Astrocyte of the cerebellum (primary cell): ENCODE measurements at regions not wholly inside any gene's neighbourhood (a gene's known extent, or its start where the extent isn't known, plus 50 kb on each side); places are given as distances from the start of the nearest gene placed in this dataset.
"Not testable (repeated sequence)": the region's sequence is repeated elsewhere in the genome, so short reads cannot be mapped to it uniquely, and the experiment has no call there.

Experiments
- DNase-seq: peaks from one replicate; pipeline ENCODE4 v3.0.0-alpha.2; 2011; ENCODE audit warnings: low read depth
- H3K4me3 ChIP-seq: 2 replicates; pipeline ENCODE4 v1.5.1; 2011; ENCODE audit warnings: mild to moderate bottlenecking, low read depth, low read length, moderate library complexity
- CTCF ChIP-seq: IDR thresholded peaks from 2 replicates; pipeline ENCODE4 v1.5.1; 2012; ENCODE audit warnings: low read length, low read depth, moderate library complexity, mild to moderate bottlenecking; ENCODE audit errors: missing control alignments
- in situ Hi-C: cut with HindIII; loops from 2 replicates; pipeline ENCODE4 v1.10.0; 2017; ENCODE audit warnings: low sequenced_read_pairs

GRCh38 chr4:31199644-31200043 is 479.5 kb downstream of the PCDH7 start:
- no peak overlapping the region for H3K4me3 ChIP-seq
- in situ Hi-C loops: no loop called here
- no peak for TF ChIP-seq CTCF
- DNase-seq: no peak

- in situ Hi-C loops, H3K4me3 ChIP-seq, DNase-seq: not testable (repeated sequence)
Observed at GRCh38 chr4:31202054-31202453, 481.9 kb downstream of the PCDH7 start.

- H3K4me3 ChIP-seq: no peak overlapping the region
- in situ Hi-C loops: no loop called here
- no peak for TF ChIP-seq CTCF
- no peak for DNase-seq
Observed at GRCh38 chr4:31204874-31205273, 484.7 kb downstream of the PCDH7 start.

- no peak for DNase-seq
- in situ Hi-C loops: no loop called here
- no peak for TF ChIP-seq CTCF
- H3K4me3 ChIP-seq: no peak overlapping the region
Observed at GRCh38 chr4:31220921-31221320, 500.8 kb downstream of the PCDH7 start.

- no peak for TF ChIP-seq CTCF
- DNase-seq: no peak
- in situ Hi-C loops: no loop called here
- no peak overlapping the region for H3K4me3 ChIP-seq
Observed at GRCh38 chr4:31228068-31228467, 507.9 kb downstream of the PCDH7 start.

- DNase-seq: no peak
- no peak overlapping the region for H3K4me3 ChIP-seq
- in situ Hi-C loops: no loop called here
- TF ChIP-seq CTCF: no peak
Observed at GRCh38 chr4:31230594-31230993, 510.4 kb downstream of the PCDH7 start.

GRCh38 chr4:31234494-31234893 is 514.3 kb downstream of the PCDH7 start:
- TF ChIP-seq CTCF: no peak
- DNase-seq: no peak
- no peak overlapping the region for H3K4me3 ChIP-seq
- in situ Hi-C loops: no loop called here
